ENCODE measurements at regions not wholly inside any gene's neighbourhood (a gene's known extent, or its start where the extent isn't known, plus 50 kb on each side); places are given as distances from the start of the nearest gene placed in this dataset.

DNA sequence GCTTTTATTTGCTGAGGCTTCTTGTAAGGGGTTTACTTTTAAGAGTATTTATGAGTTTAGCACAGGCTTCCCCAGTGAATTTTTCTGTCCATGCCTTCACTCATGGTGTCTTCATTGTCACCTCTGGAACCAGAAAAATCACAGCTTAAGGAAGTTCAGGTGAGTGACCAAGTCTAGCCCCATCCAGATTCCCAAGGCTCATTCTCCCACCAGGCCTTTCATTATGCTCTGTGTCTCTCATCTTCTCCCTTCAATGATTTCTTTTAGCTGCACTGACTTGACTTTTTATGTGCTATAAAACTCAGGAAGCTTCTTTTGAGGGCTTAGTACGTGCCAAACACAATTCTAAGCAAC is 64.9 kb upstream of the NEDD9 start:
- TF ChIP-seq, protein P1, sequence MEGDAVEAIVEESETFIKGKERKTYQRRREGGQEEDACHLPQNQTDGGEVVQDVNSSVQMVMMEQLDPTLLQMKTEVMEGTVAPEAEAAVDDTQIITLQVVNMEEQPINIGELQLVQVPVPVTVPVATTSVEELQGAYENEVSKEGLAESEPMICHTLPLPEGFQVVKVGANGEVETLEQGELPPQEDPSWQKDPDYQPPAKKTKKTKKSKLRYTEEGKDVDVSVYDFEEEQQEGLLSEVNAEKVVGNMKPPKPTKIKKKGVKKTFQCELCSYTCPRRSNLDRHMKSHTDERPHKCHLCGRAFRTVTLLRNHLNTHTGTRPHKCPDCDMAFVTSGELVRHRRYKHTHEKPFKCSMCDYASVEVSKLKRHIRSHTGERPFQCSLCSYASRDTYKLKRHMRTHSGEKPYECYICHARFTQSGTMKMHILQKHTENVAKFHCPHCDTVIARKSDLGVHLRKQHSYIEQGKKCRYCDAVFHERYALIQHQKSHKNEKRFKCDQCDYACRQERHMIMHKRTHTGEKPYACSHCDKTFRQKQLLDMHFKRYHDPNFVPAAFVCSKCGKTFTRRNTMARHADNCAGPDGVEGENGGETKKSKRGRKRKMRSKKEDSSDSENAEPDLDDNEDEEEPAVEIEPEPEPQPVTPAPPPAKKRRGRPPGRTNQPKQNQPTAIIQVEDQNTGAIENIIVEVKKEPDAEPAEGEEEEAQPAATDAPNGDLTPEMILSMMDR (IDR thresholded peaks at IDR 0.05) = no peak
- no peak for TF ChIP-seq POLR2A (IDR thresholded peaks at IDR 0.05)

All from Peyer's patch (tissue), 4 donors.